Gastroesophageal sphincter (tissue), 4 donors: ENCODE measurements at regions not wholly inside any gene's neighbourhood (a gene's known extent, or its start where the extent isn't known, plus 50 kb on each side); places are given as distances from the start of the nearest gene placed in this dataset.
A peak's percentile ranks its signal among the peaks of the same experiment; 100 is the strongest.

Experiments used
- ATAC-seq: fragments of 150-250 bp; one replicate; pipeline ENCODE4 v1.9.1; 2016; ENCODE audit warnings: mild to moderate bottlenecking, moderate library complexity
- H3K27ac ChIP-seq, 4 donors: fragments of 200-600 bp; sonication (generic) in 3 of 4; 1 replicate in 3 of 4; 2 replicates in 1 of 4; pipeline ENCODE4 v1.5.1; 2016 to 2019
- H3K27me3 ChIP-seq: fragments of 200-600 bp; sonication (generic); one replicate; pipeline ENCODE4 v1.5.1; 2019
- H3K36me3 ChIP-seq, 2 donors: fragments of 200-600 bp; sonication (generic); one replicate each; pipeline ENCODE4 v1.5.1; 2019; ENCODE audit warnings: control low read depth in 1 of 2
- H3K4me1 ChIP-seq, 3 donors: fragments of 200-600 bp; sonication (generic); 1 replicate in 2 of 3; 2 replicates in 1 of 3; pipeline ENCODE4 v1.5.1; 2016 to 2019; ENCODE audit warnings: control low read depth in 2 of 3
- H3K4me3 ChIP-seq, 2 donors: fragments of 200-600 bp; sonication (generic); one replicate each; pipeline ENCODE4 v1.5.1; 2019; ENCODE audit warnings: mild to moderate bottlenecking in 1 of 2, moderate library complexity in 1 of 2
- H3K9me3 ChIP-seq, 3 donors: fragments of 200-600 bp; sonication (generic); one replicate each; pipeline ENCODE4 v1.5.1; 2017 to 2019; ENCODE audit warnings: control low read depth in 2 of 3
- EP300 ChIP-seq: sonication (generic); formaldehyde crosslinking; IDR thresholded peaks from one replicate; pipeline ENCODE4 v1.6.1; 2017; ENCODE audit warnings: antibody characterized with exemption, mild to moderate bottlenecking
- POLR2A ChIP-seq, 2 donors: fragments of 450-650 bp; IDR thresholded peaks; one replicate each; pipeline ENCODE4 v1.6.1; 2017; ENCODE audit warnings: antibody characterized with exemption in 2 of 2, mild to moderate bottlenecking in 2 of 2, moderate library complexity in 1 of 2
- POLR2AphosphoS5 ChIP-seq: sonication (generic); formaldehyde crosslinking; IDR thresholded peaks from one replicate; pipeline ENCODE4 v1.6.1; 2017; ENCODE audit warnings: antibody characterized with exemption
- WGBS, 2 donors: methylation state at CpG; one replicate each; pipeline ENCODE4 v1.1.5; 2018; ENCODE audit warnings: low coverage in 1 of 2; 5-methylcytosine and 5-hydroxymethylcytosine counted together
- TF ChIP-seq, protein P1 (sequence below), 4 experiments: fragments of 200-600 bp in 2 of 4; fragments of 450-650 bp in 2 of 4; sonication (generic) in 1 of 4; IDR thresholded peaks; one replicate each; pipeline ENCODE4 v1.5.1; 2017 to 2019; ENCODE audit warnings: antibody characterized with exemption in 4 of 4, mild to moderate bottlenecking in 2 of 4, moderate library complexity in 2 of 4

DNA sequence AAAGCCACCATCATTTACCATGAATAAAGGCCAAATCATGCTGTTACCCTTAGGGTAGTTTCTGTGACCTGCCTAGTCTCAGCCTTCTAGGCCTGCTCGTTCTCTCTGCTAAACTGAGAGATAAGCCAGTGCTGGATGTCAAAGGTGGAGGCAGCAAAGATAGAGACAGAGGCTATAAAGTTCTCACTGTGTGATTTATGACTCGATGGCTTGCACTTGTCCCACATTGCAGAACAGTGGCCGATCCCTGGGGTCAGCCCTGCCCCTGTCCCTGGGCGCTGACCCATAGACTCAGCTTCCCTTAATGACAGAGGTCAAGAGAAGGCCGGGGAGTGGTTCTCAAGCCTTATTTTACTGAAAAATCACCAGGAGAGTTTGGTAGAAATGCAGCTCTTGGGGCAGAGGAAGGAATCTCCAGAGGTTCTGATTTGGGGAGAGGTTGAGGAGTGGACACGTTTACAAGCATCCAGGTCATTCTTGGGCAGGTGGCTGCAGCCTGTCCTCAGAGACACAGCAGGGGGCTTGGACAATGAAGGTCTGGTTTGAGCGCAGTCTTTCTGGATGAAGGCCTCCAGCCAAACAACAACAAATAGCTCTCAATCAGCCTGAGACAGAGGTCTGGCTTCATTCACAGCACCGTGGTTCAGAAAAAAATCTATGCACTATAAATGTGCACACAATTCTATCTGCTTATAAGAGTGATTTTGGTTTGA, 143.5 kb downstream of the ACKR3 start:
- no peak for TF ChIP-seq POLR2AphosphoS5
- TF ChIP-seq, protein P1, sequence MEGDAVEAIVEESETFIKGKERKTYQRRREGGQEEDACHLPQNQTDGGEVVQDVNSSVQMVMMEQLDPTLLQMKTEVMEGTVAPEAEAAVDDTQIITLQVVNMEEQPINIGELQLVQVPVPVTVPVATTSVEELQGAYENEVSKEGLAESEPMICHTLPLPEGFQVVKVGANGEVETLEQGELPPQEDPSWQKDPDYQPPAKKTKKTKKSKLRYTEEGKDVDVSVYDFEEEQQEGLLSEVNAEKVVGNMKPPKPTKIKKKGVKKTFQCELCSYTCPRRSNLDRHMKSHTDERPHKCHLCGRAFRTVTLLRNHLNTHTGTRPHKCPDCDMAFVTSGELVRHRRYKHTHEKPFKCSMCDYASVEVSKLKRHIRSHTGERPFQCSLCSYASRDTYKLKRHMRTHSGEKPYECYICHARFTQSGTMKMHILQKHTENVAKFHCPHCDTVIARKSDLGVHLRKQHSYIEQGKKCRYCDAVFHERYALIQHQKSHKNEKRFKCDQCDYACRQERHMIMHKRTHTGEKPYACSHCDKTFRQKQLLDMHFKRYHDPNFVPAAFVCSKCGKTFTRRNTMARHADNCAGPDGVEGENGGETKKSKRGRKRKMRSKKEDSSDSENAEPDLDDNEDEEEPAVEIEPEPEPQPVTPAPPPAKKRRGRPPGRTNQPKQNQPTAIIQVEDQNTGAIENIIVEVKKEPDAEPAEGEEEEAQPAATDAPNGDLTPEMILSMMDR (IDR thresholded peaks at IDR 0.05), result no peak
- no peak for TF ChIP-seq EP300
- no peak for TF ChIP-seq POLR2A (IDR thresholded peaks at IDR 0.05)
- H3K4me1 ChIP-seq, result peaks cover 0 to 12% (median 3%) of the 10 kb centered on the region in 3 donors
- no peak overlapping the region for H3K27ac ChIP-seq
- H3K4me3 ChIP-seq, result no peak overlapping the region
- no peaks in the 10 kb centered on the region for H3K36me3 ChIP-seq
- H3K9me3 ChIP-seq, result no peaks in the 10 kb centered on the region
- no peak for ATAC-seq
- WGBS, 2 donors, result 68 to 92% methylated on average over 2 to 6 of the region's 8 CpGs
- H3K27me3 ChIP-seq, result peaks cover 6% of the 10 kb centered on the region

DNA sequence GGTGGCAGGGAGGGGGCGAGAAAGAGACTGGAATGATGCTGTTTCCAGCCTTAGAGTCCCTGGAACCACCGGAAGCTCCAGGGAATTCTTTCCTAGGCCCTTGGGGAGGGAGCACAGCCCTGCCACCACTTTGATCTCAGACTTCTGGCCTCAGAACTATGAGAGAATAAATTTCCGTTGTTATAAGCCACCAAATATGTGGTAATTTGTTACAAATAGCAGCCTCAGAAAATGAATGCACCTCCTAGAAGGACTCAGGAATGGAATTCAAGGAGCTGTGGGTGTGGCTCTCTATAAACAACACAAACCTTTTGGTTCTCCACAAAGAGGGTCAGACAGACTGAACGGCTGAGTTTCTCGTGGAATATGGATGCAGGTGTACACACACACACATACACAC, 144.5 kb downstream of the ACKR3 start:
- Histone ChIP-seq H3K4me3 (no peak overlapping the region), H3K27ac (no peak overlapping the region), H3K4me1 (peaks cover 0 to 12% (median 3%) of the 10 kb centered on the region in 3 donors), H3K27me3 (peaks cover 6% of the 10 kb centered on the region), H3K9me3 (no peaks in the 10 kb centered on the region), H3K36me3 (no peaks in the 10 kb centered on the region)
- no peak for ATAC-seq
- TF ChIP-seq POLR2A (IDR thresholded peaks at IDR 0.05) (no peak), POLR2AphosphoS5 (no peak), EP300 (no peak)
- TF ChIP-seq, protein P1 (IDR thresholded peaks at IDR 0.05), result no peak
- 38 to 74% methylated on average over 3 to 5 of the region's 5 CpGs for WGBS, 2 donors

DNA sequence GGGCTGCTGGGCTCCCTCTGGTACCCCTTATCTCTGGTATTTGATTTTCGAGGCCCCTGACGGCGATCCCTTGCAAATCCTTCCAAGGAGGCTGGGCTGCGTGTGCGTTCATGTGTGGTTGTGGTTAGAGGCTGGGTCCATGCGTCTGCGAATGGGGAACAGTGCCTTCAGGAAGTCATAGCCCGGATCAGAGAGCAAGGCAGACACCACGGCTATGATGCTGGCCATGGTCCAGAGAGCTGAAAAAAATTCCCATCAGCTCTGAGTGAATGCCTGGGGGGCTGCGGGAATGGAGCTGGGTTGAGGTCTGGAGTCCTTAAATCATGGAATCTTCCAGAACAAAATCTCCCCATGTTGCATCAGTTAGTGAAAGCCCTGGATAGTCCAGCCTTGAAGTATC, 145.5 kb downstream of the ACKR3 start:
- TF ChIP-seq EP300 (no peak), POLR2A (IDR thresholded peaks at IDR 0.05) (no peak), POLR2AphosphoS5 (no peak)
- TF ChIP-seq, protein P1 (IDR thresholded peaks at IDR 0.05), result no peak
- H3K9me3 ChIP-seq, result no peaks in the 10 kb centered on the region
- H3K27ac ChIP-seq, result peak overlapping the region in 1 of 4 donors; percentile 36
- ATAC-seq, result no peak
- H3K4me3 ChIP-seq, result no peak overlapping the region
- peaks cover 0 to 12% (median 3%) of the 10 kb centered on the region in 3 donors for H3K4me1 ChIP-seq
- 17 to 62% methylated on average over 1 to 4 of the region's 10 CpGs for WGBS, 2 donors
- H3K36me3 ChIP-seq, result no peaks in the 10 kb centered on the region
- peaks cover 6% of the 10 kb centered on the region for H3K27me3 ChIP-seq

DNA sequence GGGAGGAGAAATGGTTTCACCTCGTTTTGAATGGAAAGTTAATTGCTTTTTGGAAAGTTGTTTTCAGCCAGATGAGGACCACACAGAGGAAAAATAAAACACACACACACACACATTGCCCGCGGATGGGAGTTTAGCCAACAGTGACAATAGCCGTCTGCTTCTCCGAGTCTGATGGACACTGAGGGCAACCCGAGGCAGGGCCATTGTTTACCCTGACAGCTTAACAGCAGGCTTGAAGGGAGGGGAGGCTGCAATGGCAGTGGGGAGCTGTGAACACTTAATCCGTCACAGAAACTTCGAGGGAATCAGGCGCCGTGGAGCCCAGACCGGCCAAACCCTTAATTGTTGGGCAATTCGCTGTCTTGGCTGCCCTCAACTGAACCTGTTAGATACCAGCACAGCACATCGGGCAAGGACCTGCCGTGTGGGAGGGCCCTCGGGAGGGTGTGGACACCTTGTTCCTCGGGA, 145.9 kb downstream of the ACKR3 start:
- Histone ChIP-seq H3K36me3 (no peaks in the 10 kb centered on the region), H3K4me3 (no peak overlapping the region), H3K27ac (no peak overlapping the region), H3K4me1 (peaks cover 0 to 12% (median 3%) of the 10 kb centered on the region in 3 donors), H3K27me3 (peaks cover 6% of the 10 kb centered on the region), H3K9me3 (no peaks in the 10 kb centered on the region)
- TF ChIP-seq, protein P1 (IDR thresholded peaks at IDR 0.05), result no peak
- no peak for TF ChIP-seq EP300
- no peak for TF ChIP-seq POLR2A (IDR thresholded peaks at IDR 0.05)
- no peak for TF ChIP-seq POLR2AphosphoS5
- peak; percentile 12 for ATAC-seq
- 0 to 56% methylated on average over 1 to 4 of the region's 16 CpGs for WGBS, 2 donors

DNA sequence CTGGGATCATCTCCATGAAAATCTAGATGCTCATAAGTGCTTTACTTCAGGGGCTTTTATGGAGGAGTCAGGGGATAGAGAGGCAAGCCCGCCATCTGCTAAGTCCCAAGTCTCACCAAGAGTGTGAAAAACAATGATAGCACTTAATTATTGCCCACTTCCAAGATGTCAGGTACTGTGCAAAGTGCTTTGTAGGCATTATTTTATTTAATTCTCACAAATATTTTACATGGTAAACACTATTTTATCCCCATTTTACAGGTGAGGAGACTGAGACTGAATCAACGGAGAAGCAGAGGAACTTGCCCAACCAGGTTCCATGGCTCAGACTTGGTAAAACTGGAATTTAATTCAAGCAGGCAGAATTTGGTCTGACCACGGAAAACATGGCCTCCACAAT, 147.5 kb downstream of the ACKR3 start:
- no peaks in the 10 kb centered on the region for H3K36me3 ChIP-seq
- H3K4me1 ChIP-seq, result peaks cover 0 to 12% (median 3%) of the 10 kb centered on the region in 3 donors
- TF ChIP-seq, protein P1 (IDR thresholded peaks at IDR 0.05), result no peak
- TF ChIP-seq POLR2AphosphoS5, result no peak
- TF ChIP-seq POLR2A (IDR thresholded peaks at IDR 0.05), result no peak
- TF ChIP-seq EP300, result no peak
- peaks cover 6% of the 10 kb centered on the region for H3K27me3 ChIP-seq
- ATAC-seq, result no peak
- no peak overlapping the region for H3K27ac ChIP-seq
- 94 to 100% methylated on average over 1 to 3 of the region's 3 CpGs for WGBS, 2 donors
- no peak overlapping the region for H3K4me3 ChIP-seq
- no peaks in the 10 kb centered on the region for H3K9me3 ChIP-seq
